DMS 273 (cell line): ENCODE measurements at regions not wholly inside any gene's neighbourhood (a gene's known extent, or its start where the extent isn't known, plus 50 kb on each side); places are given as distances from the start of the nearest gene placed in this dataset.
"Not testable (repeated sequence)": the region's sequence is repeated elsewhere in the genome, so short reads cannot be mapped to it uniquely, and the experiment has no call there.

Experiments used
- DNase-seq: peaks from one replicate; lab custom pipeline; 2025; ENCODE audit not compliant: unreplicated experiment; lab: John Stamatoyannopoulos, UW

DNA sequence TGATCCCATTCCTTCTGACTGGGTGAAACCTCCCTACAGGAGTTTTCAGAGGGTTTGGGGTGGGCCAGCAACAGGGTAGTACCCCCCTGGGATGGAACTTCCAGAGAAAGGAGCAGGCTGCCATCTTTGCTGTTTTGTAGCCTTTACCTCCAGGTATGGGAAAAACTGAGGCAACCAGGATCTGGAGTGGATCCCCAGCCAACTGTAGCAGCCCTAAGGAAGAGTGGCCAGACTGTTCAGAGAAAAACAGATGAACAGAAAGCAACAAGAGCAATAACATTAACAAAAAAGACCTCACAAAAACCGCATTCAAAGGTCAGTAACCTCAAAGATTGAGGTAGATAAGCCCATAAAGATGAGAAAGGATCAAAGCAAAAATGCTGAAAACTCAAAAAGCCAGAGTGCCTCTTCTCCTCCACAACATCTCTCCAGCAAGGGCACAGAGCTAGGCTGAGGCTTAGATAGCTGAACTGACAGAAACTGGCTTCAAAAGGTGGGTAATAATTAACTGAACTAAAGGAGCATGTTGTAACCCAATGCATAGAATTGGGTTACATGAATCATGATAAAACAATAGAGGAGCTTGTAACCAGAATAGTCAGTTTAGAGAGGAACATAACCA, 1288.6 kb upstream of the CNTN5 start:
- DNase-seq: no peak

DNA sequence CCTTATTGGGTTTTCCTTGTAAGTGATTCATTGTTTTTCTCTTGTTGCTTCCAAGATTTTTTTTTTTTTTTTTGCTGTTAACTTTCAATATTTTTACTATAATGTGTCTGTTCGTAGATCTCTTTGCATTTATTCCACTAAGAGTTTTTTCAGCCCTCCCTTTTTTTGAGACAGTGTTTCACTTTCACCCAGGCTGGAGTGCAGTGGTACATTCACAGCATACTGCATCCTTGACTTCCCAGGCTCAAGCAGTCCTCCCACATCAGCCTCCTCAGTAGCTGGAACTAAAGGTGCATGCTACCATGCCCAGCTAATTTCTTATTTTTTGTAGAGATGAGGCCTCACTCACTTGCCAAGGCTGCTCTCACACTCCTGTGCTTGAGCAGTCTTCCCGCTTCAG, 1282.0 kb upstream of the CNTN5 start:
- DNase-seq: no peak

DNA sequence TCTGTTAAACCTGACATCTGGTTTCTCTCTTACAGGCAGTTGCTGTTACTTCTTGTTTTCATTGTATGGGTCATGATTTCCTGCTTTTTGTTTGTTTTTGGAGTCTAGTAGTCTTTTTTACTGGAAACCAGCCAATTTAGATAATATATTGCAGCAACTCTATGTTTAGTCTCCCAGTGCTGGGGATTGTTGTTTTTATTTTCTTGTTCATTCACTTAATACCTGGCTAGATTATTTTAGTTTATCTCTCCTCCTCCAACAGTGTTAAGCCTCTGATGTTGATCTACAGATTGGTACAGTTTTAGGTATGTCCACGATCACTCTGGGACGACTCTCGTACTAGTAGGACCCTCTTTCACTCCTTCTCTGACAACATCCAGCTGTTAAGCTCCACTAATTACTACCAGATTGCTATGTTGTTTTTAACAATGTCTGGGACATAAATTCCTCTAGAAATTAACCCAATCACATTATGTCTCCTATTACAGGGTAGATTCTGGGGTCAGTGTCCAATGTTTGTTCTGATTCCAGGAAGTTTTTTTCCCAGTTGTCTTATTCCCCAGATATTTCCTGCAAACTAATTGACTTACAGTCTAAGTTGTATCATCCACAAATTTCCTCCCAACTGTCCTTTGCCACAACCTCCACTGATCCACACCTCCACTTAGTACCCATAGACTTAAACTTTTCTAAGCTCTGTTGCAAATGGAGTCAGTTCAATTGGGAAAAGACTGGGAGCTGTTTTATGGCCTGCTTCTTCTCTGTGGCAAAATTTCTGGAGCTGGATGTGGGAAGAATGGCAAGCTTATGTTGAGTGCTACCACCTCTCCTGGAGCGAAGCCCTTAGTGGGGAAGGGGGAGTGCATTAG, 1280.6 kb upstream of the CNTN5 start:
- peak; percentile 29 for DNase-seq

DNA sequence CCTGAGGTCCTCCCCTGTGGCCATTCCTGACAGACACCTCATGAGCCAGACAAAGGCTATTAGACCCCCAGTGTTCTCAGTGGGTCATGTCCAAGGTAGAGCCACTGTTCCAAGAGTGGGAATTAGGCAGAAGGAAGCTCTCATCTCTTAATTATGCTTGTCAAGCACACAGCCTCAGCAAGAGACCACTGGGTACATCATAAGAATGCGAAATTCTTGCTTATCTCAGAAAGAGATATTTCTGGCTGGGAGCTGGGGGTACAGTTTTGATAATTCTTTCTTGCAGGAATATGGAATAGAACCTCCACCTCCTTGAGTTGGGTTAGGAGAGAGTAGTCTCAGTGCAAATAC, 1280.0 kb upstream of the CNTN5 start:
- DNase-seq: no peak

DNA sequence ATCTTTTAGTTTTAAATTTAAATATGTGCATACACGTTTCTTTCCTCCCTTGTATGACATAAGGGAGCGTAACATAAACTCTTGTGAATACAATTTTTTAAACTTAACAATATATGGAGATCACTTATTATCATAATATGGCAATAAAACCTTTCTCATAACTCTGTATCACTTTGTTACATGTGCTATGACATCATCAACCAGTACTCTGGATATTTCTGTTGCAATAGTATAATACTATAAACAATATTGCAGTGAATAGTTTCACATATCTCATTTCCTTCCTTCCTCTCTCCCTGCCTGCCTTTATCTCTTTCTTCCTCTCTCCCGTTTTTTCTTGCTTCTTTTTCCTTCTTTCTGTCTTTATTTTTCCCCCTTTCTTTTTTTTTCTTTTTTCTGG, 1278.0 kb upstream of the CNTN5 start:
- no peak for DNase-seq

DNA sequence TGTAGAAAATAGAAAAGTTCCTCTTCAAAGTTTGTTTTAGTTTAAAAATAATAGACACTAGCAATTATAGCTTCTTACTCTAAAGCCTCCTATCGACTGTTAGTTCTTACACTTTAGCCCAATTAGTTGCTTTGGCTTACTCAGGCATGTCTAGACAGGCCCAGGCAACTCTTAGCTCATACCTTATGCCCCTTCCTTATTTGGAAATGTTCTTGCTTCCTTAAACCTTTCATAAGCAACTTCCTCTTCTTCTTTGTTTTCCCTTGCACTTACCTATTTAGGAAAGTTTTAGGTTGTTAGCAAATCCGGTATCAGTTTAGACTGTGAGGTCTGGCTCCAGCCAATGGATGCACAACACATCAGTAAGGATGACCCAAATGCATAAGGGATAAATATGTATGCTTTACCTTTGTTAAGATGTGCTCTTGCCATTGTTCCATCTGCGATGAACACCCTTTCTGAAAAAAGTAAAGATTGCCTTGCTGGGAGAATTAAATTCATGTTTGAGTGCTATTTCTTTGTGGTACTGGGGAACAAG, 1277.5 kb upstream of the CNTN5 start:
- DNase-seq: peak; percentile 56

DNA sequence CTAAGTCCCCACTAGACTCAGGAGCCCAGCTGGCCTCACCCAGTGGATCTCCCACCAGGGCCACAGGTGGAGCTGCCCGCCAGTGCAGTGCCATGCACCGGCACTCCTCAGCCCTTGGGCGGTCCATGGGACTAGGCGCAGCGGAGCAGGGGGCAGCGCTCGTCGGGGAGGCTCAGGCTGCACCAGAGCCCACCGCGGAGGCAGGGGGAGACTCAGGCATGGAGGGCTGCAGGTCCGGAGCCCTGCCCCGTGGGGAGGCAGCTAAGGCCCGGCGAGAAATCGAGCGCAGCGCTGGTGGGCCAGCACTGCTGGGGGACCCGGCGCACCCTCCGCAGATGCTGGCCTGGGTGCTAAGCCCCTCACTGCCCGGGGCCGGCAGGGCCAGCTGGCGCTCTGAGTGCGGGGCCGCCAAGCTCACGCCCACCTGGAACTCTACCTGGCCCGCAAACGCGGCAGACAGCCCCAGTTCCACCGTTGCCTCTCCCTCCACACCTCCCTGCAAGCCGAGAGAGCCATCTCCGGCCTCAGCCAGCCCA, 1275.2 kb upstream of the CNTN5 start:
- DNase-seq: no peak

DNA sequence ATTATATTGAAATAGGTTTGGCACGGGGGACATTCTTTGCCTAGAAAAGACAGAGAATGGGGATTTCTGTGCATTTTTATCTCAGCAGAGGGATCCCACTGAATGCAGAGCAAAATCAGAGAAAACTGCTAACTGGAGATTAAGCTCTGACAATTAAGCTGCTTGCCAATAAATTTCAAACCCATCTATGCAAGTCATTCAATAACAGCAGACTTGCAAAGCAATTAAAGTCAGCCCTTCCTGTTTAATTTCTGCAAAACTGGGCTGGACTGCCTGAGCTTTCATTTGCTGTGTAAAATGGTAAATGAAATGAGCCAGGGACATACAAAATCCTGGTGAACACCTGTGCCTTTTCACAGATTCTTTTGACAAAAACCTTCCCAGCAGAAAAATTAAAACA, 1273.9 kb upstream of the CNTN5 start:
- no peak for DNase-seq

DNA sequence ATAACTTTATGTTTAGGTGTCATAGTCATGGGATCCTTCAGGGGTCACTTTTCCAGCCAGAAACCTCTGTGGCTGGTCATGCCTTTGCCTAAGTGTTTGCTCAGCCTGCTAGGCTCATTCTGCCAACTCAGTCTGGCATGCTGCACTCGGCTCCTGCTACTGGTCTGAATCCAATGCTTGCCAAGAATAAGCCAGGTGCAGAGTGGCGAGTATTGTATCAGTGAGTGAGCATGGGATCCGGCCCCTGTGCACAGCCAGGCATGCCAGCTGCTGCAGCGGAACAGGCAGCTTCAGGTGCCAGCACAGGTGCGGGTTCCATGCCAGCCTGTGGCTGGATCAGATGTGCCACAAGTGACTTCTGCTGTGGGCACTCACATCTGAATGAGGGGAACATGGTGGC, 1269.3 kb upstream of the CNTN5 start:
- peak; percentile 17 for DNase-seq

DNA sequence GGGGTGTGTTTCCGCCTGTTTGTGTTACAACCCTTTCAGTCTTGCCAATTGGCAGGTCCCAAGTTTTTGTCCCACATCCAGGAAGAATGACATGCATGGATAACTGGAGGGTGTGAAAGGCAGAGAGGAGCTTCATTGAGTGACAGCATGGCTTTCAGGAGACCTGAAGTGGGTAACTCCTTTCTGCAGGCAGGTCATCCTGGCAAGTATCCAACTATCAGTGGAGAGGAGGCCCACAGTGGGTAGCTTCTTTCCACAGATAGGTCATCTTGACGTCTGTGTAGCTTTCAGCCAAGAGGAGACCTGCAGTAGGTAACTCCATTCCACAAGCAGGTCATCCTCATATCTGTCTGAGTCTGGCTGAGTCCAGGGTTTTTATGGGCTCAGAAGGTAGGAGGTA, 1268.8 kb upstream of the CNTN5 start:
- no peak for DNase-seq

DNA sequence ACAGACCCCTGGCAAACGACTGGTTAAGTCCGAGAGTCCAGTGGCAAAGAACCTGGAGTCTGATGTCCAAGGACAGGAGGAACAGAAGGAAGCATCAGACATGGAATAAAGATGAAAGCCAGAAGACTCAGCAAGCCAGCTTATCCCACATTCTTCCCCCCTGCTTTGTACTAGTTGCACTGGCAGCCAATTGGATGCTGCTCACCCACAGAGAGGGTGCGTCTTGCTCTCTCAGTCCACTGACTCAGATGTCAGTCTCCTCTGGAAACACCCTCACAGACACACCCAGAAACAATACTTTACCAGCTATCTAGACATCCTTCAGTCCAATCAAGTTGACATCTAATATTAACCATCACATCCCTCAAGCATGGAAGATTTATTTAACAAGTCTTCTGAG, 1265.8 kb upstream of the CNTN5 start:
- no peak for DNase-seq

DNA sequence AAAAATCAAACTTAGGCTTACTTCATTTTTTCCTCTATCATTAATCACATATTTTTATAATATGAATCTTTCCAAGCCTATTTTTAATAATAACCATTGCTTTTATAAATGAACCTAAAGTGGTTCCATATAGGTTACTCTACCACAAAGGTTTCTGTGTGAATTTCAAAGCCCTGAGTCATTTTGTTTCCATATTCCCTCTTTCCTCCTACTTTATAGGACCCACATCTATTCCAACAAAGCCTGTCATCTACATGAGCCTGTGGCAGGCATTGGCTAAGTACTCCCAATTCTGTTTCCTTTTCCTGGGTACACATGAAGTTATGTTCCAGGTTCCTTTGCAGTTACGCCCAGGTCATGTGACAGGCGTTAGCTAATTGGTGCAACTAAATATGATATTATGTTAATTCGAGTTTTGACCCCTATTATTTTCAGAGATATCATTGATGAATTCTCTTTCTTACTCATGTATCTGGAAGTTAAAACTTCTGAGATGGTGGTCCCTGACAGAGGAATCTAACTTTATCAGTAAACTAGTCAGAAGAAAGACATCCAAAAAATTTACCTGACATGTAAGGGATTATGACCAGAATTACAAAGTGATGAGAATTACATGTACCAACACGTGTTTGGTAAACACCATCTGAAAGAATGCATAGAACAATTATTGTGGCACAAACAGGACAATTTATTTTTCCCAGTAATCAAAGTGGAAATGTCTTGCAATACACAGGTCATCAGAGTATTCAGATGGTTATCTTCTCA, 1264.0 kb upstream of the CNTN5 start:
- no peak for DNase-seq

DNA sequence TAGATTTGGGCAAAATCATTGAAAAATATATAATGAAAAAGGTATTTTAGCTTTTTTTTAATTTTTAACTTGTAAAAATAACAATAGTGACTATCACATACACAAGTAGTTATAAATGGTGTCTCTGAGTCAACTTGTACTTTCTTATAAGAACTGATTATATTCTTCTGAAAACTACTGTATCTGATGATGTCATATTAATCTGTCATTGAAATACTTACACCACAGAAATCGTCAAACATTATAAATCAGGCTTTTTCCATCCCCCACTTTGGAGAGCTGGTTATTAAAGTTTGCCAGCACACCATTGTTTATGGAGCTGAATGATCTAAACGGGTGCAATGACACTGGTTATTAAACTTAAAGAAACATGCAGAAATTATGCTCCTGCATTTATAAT, 1259.6 kb upstream of the CNTN5 start:
- DNase-seq: no peak

DNA sequence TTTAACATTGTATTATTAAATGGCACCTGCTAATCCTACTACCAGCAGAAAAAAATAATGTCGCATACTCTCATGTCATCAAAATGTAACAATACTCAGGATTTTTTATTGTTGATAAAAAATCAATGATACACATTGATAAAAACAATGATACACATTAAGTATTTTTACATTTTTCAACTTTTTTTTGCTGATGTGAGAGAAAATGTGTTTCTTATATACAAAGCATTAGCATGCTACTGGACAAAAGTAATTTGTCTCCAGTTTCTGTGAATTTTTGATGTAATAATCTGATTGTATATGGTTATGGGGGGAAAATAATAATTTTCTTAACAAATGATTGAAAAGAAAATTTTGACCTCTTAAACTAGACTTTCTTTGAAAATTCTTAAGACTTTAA, 1256.6 kb upstream of the CNTN5 start:
- no peak for DNase-seq

DNA sequence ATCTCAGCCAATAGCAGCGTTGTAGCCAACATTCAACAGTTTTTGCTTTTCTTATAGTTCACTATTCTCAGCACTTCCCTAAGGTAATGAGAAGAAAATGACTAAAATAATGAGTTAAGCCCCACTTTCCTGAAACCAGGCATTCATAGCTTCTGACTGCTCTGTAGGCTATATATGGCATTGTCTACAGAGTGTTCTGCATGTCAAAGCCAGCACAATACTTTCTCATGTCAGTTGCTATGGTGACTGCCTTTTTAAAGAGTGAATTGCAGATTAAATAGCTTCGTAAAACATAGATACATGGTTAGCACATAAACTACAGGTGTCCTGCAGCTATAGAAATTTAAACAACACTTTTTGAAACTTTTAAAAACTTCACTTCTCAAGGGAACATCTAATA, 1256.1 kb upstream of the CNTN5 start:
- DNase-seq: no peak

DNA sequence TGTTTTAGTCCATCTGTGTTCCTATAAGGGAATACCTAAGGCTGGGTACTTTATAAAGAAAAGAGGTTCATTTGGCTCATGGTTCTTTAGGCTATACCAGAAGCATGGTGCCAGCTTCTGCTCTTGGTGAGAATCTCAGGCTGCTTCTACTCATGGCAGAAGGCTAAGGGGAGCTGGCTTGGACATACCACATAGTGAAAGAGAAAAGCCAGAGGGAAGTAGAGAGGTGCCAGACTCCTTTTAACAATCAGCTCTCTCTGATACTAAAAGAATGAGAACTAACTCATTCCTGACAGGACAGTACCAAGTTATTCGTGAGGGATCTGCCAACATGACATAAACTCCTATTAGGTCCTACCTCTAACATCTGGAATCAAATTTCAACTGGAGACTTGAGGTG, 1250.2 kb upstream of the CNTN5 start:
- DNase-seq: no peak

DNA sequence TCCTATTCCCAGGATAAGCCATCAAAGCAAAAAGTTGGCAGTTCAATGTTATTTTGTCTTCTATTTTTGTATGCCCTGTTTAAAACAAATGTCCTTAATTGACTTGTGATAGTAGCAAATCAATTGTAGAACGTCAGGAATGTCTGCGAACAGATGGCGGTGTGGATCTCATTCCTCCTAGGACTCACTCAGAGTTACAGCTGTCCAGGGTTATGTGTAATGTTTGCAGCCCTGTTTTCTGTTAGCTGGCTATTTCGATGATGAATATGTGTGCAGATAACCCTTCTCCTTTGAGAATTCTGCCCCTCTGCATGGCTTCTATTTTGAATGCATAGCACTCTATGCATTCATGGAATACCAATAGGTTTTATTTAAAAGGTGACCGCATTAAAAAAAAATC, 1248.0 kb upstream of the CNTN5 start:
- DNase-seq: peak; percentile 83

DNA sequence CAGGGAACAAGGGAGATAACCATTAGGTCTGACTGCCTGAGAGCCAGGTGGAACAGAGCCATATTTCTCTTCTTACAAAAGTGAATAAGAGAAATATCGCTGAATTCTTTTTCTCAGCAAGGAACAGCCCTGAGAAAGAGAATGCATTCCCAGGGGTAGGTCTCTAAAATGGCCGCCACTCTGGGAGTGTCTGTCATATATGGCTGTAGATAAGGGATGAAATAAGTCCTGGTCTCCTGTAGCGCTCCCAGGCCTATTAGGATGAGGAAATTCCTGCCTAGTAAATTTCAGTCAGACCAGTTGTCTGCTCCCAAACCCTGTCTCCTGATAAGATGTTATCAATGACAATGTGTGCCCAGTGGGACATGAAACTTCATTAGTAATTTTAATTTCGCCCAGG, 1236.4 kb upstream of the CNTN5 start:
- not testable (repeated sequence) for DNase-seq

DNA sequence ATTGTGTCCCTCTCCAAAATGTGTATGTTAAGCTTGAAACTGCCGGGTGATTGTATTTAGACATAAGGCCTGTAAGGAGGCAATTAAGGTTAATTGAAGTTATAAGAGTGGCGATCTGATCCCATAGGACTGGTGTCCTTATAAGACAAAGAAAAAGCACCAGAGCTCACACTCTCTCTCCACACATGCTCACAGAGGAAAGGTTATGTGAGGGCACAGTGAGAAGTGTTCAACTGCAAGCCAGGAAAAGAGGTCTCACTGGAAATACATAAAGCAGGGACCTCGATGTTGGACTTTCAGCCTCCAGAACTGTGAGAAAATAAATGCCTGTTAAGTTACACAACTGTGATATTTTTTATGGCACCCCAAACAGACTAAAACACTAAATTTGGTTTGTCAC, 1233.8 kb upstream of the CNTN5 start:
- DNase-seq: peak; percentile 6

DNA sequence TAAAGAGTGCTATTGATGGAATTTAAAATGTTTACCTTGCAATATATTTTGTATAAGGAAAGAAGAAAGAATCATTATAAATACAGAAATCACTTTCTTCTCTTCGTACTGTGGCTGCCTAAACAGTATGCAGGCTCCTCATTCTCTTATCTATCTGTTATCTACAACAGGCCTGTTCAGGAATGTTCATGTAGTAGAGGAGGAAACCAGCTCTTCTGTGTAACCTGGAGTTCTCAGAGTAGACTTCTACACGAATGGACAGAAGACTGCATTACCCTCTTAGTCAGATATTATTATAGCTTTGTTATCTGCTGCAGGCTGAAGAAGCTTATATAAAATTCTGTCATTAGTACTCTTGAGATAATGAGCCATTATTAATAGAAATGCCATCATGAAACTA, 1225.9 kb upstream of the CNTN5 start:
- DNase-seq: no peak

DNA sequence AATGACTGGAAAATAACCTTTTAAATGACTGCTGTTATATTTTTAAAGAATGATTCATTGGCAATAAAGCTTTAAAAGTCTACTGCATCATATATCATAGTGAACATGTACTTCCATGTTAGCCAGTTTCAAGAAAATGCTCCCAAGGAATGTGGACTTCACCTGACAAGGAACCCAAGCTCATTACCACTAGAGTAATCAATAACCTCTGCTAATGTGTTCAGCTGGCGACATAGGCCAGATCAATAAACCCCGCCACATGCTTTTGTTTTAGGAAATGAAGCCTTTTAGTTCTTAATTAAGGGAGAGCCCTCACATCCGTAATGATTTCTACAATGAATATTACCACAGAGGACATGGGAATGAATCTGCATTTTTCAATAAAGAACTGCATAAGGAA, 1219.9 kb upstream of the CNTN5 start:
- DNase-seq: no peak
